Body of pancreas (tissue), 4 donors: ENCODE measurements at regions not wholly inside any gene's neighbourhood (a gene's known extent, or its start where the extent isn't known, plus 50 kb on each side); places are given as distances from the start of the nearest gene placed in this dataset.

Experiments used
- CTCF ChIP-seq, 7 experiments: fragments of 450-650 bp in 4 of 7; fragments of 200-600 bp in 3 of 7; sonication (generic) in 3 of 7; IDR thresholded peaks; one replicate each; pipeline ENCODE4 v1.5.1; 2016 to 2019; ENCODE audit warnings: antibody characterized with exemption in 7 of 7
- POLR2A ChIP-seq, 3 donors: fragments of 450-650 bp; IDR thresholded peaks; one replicate each; pipeline ENCODE4 v1.6.1; 2016; ENCODE audit warnings: antibody characterized with exemption in 3 of 3, mild to moderate bottlenecking in 2 of 3

GRCh38 chr10:44047361-44047760 lies 337.5 kb downstream of the CXCL12 start:
- TF ChIP-seq CTCF (IDR thresholded peaks at IDR 0.05) (no peak), POLR2A (IDR thresholded peaks at IDR 0.05) (no peak)
